Motor neuron (in vitro differentiated cells): ENCODE measurements at regions not wholly inside any gene's neighbourhood (a gene's known extent, or its start where the extent isn't known, plus 50 kb on each side); places are given as distances from the start of the nearest gene placed in this dataset.
A peak's percentile ranks its signal among the peaks of the same experiment; 100 is the strongest.
"Not testable (repeated sequence)": the region's sequence is repeated elsewhere in the genome, so short reads cannot be mapped to it uniquely, and the experiment has no call there.

Experiments
- ATAC-seq, 8 experiments: fragments of 200-7000 bp; cut with Tn5 transposase; replicated peaks in 6 of 8; 2 replicates each; pipeline ENCODE4 v1.8.0; 2021; ENCODE audit warnings: mild to moderate bottlenecking in 8 of 8, moderate library complexity in 8 of 8
- H3K27ac ChIP-seq, 2 donors: fragments of 250-450 bp; sonication (Bioruptor Pico); 2 replicates each; pipeline ENCODE4 v1.9.0; 2021; ENCODE audit warnings: antibody characterized with exemption in 2 of 2, mild to moderate bottlenecking in 2 of 2, moderate library complexity in 1 of 2
- H3K4me1 ChIP-seq, 2 donors: fragments of 250-450 bp; sonication (Bioruptor Pico); replicated peaks in 1 of 2; 2 replicates each; pipeline ENCODE4 v1.6.1; 2021; ENCODE audit warnings: antibody characterized with exemption in 2 of 2, mild to moderate bottlenecking in 2 of 2, moderate library complexity in 1 of 2
- H3K4me3 ChIP-seq, 5 donors: fragments of 250-450 bp; sonication (Bioruptor Pico); 2 replicates each; pipeline ENCODE4 v1.9.0; 2021; ENCODE audit warnings: antibody characterized with exemption in 5 of 5, mild to moderate bottlenecking in 5 of 5, moderate library complexity in 4 of 5
- WGBS, 10 experiments: fragments of 450-650 bp; shearing (Covaris generic); methylation state at CpG; one replicate each; pipeline ENCODE4 v1.0.0; 2022; 5-methylcytosine and 5-hydroxymethylcytosine counted together
- in situ Hi-C, 9 experiments: fragments of 400-800 bp; cut with MboI; loops; one replicate each; pipeline ENCODE4 v1.15.0; 2021; ENCODE audit warnings: low sequenced_read_pairs in 9 of 9, low pct_unique_long_range_greater_than_20kb in 2 of 9; ENCODE audit not compliant: unreplicated experiment in 9 of 9

- in situ Hi-C loops = no loop called here
- Histone ChIP-seq H3K4me1 (no peaks in the 10 kb centered on the region), H3K27ac (no peak overlapping the region), H3K4me3 (no peak overlapping the region)
- 78 to 100% (median 92%) methylated on average over 1 to 6 of the region's 8 CpGs; no CpG with 5 or more reads in 2 of the 10 experiments for WGBS, 10 experiments
- no peak for ATAC-seq
Observed at GRCh38 chr9:18281291-18281690, 192.7 kb upstream of the ADAMTSL1 start.

DNA sequence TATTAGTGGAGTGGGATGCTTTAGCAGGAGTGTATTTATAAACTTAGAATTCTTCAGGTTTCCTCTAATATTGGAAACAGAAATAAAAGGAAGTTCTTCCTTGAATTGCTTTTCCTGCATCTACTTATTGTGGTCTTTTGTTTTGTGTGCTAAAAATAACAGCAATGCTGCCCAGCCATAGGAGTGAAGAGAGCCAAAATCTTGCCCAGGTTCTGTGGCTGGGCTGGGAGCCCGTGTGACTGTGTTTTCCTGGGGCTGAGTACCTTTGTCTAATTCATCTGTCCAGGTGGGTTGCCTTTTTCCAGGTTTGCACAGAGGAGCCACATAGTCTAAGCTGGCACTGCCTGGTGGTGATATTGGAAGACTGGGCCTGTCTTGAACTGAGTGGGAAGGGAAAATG lies 179.7 kb upstream of the ADAMTSL1 start:
- Histone ChIP-seq H3K27ac (no peak overlapping the region), H3K4me3 (no peak overlapping the region), H3K4me1 (no peaks in the 10 kb centered on the region)
- no peak for ATAC-seq
- 43 to 86% (median 71%) methylated on average over 1 of the region's 1 CpG; no CpG with 5 or more reads in 3 of the 10 experiments for WGBS, 10 experiments
- in situ Hi-C loops = no loop called here

DNA sequence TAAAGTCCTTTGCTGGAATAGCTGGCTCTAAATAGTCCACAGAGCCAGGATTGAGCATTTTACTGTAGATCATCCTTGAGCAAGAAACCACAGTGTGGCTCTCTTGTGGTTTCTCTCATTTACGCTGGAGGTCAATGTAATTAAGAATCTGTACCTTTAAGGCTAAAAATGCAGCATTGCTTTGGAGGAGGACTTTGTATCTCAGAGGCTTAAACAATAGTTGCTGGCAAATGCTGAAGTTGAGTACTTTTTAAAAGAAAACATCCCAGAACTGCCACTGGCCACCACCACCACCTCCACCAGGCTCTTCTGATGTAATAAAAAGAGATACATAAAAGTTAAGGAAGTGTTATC lies 177.3 kb upstream of the ADAMTSL1 start:
- in situ Hi-C loops = no loop called here
- no peak overlapping the region for H3K27ac ChIP-seq
- ATAC-seq = no peak
- H3K4me3 ChIP-seq = no peak overlapping the region
- WGBS, 10 experiments = 27 to 100% (median 100%) methylated on average over 1 of the region's 1 CpG; no CpG with 5 or more reads in 5 of the 10 experiments
- H3K4me1 ChIP-seq = no peaks in the 10 kb centered on the region

GRCh38 chr9:18297056-18297841 lies 176.7 kb upstream of the ADAMTSL1 start:
- ATAC-seq = no peak
- H3K4me3 ChIP-seq = no peak overlapping the region
- 7 to 85% (median 73%) methylated on average over 3 to 9 of the region's 9 CpGs for WGBS, 10 experiments
- no peaks in the 10 kb centered on the region for H3K4me1 ChIP-seq
- in situ Hi-C loops = no loop called here
- no peak overlapping the region for H3K27ac ChIP-seq

DNA sequence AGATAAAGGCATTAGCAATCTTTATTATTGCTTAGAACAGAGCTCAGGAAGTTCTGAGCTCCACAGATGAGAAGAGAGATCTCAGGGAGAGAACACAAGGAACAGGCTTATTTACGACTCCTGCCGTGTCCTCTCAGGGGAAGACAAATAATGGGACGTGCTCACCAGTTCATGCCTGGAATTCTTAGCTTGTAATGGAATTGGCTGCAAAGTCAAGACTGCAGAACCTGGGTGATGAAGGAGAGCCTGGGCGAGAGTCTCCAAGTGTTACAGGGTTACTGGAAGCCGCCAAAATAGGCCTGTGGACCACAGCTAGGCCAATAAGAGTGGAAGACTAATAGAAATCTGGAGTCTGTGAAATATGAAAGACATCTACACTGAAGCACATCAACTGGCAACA lies 174.5 kb upstream of the ADAMTSL1 start:
- in situ Hi-C loops = no loop called here
- no peak for ATAC-seq
- no peak overlapping the region for H3K4me3 ChIP-seq

GRCh38 chr9:18305167-18305806 lies 168.7 kb upstream of the ADAMTSL1 start:
- H3K4me1 ChIP-seq, H3K4me3 ChIP-seq, ATAC-seq, H3K27ac ChIP-seq, in situ Hi-C loops: not testable (repeated sequence)
- 43 to 88% (median 72%) methylated on average over 1 to 7 of the region's 10 CpGs; no CpG with 5 or more reads in 4 of the 10 experiments for WGBS, 10 experiments

More for the DNA sequence above, 174.5 kb upstream of the ADAMTSL1 start:
- Histone ChIP-seq H3K4me1 (no peaks in the 10 kb centered on the region), H3K27ac (no peak overlapping the region)
- 73 to 100% (median 89%) methylated on average over 1 to 5 of the region's 5 CpGs; no CpG with 5 or more reads in 5 of the 10 experiments for WGBS, 10 experiments

DNA sequence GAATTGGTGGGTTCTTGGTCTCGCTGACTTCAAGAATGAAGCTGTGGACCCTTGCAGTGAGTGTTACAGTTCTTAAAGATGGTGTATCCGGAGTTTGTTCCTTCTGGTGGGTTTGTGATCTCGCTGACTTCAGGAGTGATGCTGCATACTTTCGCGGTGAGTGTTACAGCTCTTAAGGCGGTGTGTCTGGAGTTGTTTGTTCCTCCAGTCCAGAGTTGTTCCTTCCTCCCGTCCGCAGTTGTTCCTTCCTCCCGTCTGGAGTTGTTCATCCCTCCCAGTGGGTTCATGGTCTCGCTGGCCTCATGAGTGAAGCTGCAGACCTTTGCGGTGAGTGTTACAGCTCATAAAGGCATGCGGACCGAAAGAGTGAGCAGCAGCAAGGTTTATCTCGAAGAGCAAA lies 159.6 kb upstream of the ADAMTSL1 start:
- H3K4me3 ChIP-seq = no peak overlapping the region
- H3K27ac ChIP-seq = no peak overlapping the region
- no peak for ATAC-seq
- in situ Hi-C loops = no loop called here
- no peaks in the 10 kb centered on the region for H3K4me1 ChIP-seq
- 50 to 100% (median 81%) methylated on average over 1 to 11 of the region's 14 CpGs; no CpG with 5 or more reads in 2 of the 10 experiments for WGBS, 10 experiments

GRCh38 chr9:18317896-18318295 lies 156.1 kb upstream of the ADAMTSL1 start:
- in situ Hi-C loops = no loop called here
- peak in 1 of 8 experiments; percentile 33 for ATAC-seq

DNA sequence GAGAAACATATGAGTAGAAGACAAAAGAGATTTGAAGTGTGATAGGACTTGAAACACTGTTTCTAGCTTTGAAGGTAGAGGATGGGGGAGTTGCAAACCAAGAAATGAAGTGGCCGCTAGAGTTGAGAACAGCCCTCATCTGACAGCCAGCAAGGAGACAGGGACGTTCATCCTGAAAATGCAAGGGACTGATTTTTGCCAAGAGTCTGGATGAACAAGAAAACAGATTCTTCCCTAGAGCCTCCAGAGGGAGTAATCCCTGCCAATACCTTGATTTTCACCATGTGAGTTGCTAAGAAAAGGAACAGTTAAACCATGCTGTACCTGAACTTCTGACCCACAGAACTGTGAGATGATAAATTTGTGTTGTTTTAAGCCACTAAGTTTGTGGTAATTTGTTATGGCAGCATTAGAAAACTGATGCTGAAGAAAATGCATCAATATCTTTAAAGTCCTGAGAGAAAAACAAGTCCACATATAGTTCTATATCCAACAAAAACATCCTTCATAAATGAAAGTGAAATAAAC lies 154.0 kb upstream of the ADAMTSL1 start:
- no peaks in the 10 kb centered on the region for H3K4me1 ChIP-seq
- in situ Hi-C loops = no loop called here
- no peak overlapping the region for H3K27ac ChIP-seq
- WGBS, 10 experiments = 18 to 100% (median 60%) methylated on average over 1 to 2 of the region's 2 CpGs; no CpG with 5 or more reads in 3 of the 10 experiments
- ATAC-seq = no peak
- no peak overlapping the region for H3K4me3 ChIP-seq

More at GRCh38 chr9:18317896-18318295, 156.1 kb upstream of the ADAMTSL1 start:
- H3K4me1 ChIP-seq = no peaks in the 10 kb centered on the region
- H3K27ac ChIP-seq = no peak overlapping the region
- 60 to 100% (median 87%) methylated on average over 1 of the region's 1 CpG; no CpG with 5 or more reads in 2 of the 10 experiments for WGBS, 10 experiments
- no peak overlapping the region for H3K4me3 ChIP-seq

GRCh38 chr9:18324928-18325745 lies 148.8 kb upstream of the ADAMTSL1 start:
- H3K27ac ChIP-seq = no peak overlapping the region
- peak in 3 of 8 experiments; percentile 52 to 90 (median 88) for ATAC-seq
- no peak overlapping the region for H3K4me3 ChIP-seq
- in situ Hi-C loops = no loop called here
- no peaks in the 10 kb centered on the region for H3K4me1 ChIP-seq
- 33 to 94% (median 81%) methylated on average over 1 to 2 of the region's 2 CpGs for WGBS, 10 experiments

DNA sequence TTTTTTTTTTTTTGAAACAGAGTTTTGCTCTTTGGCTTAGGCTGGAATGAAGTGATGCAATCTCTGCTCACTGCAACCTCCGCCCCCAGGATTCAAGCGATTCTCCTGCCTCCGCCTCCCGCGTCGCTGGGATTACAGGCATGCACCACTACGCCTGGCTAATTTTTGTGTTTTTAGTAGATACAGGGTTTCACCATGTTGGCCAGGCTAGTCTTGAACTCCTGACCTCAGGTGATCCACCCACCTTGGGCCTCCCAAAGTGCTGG lies 148.3 kb upstream of the ADAMTSL1 start:
- WGBS, 10 experiments = 96 to 100% (median 99%) methylated on average over 1 to 7 of the region's 7 CpGs; no CpG with 5 or more reads in 6 of the 10 experiments
- H3K4me1 ChIP-seq, H3K4me3 ChIP-seq, H3K27ac ChIP-seq, in situ Hi-C loops, ATAC-seq: not testable (repeated sequence)

DNA sequence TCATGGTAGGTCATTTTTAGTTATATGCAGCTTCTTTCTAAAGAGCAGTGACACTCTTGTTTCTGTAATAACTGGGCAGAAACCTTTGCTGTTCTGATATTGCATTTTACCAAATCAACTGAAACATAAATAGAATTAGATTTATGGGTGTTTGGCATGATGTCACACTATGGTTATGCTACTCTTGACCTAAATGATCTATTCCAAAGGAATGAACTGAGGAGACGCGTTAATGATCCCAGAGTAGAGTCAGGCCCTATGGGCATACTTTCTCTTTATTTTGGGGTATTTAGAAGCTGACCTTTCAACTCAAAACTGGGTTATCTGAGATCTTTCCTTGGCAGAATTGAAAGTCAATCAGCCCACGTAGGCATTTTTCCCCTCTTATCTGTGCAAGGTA lies 146.8 kb upstream of the ADAMTSL1 start:
- WGBS, 10 experiments = 42 to 100% (median 81%) methylated on average over 1 to 3 of the region's 3 CpGs; no CpG with 5 or more reads in 2 of the 10 experiments

More for the DNA sequence above, 146.8 kb upstream of the ADAMTSL1 start:
- Histone ChIP-seq H3K27ac (no peak overlapping the region), H3K4me1 (peaks cover 0 to 3% of the 10 kb centered on the region in 2 donors), H3K4me3 (no peak overlapping the region)
- no peak for ATAC-seq
- in situ Hi-C loops = no loop called here
